ENCODE measurements at regions not wholly inside any gene's neighbourhood (a gene's known extent, or its start where the extent isn't known, plus 50 kb on each side); places are given as distances from the start of the nearest gene placed in this dataset.

DNA sequence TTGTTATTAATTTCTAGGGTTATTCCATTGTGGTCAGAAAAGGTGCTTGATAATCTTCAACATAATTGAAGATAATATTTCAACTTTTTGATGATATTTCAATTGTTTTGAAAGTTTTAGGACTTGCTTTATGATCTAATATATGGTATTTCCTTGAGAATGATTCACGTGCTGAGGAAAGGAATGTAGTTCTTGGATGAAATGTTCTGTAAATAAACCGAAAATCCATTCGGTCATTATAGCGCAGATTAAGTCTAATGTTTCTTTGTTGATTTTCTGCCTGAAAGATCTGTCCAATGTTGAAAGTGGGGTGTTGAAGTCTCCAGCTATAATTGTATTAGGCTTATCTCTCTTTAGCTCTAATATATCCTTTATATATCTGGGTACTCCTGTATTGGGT, 617.5 kb upstream of the NECTIN3 start:
- no TSS peak for BruUV-seq (replicated peaks)
- H3F3A ChIP-seq (ENCODE audit: low read length, unreplicated experiment): no peaks in the 10 kb centered on the region
- intact Hi-C loops (cut with micrococcal nuclease): no loop called here
- H3K79me2 ChIP-seq (ENCODE audit: low read length): no peaks in the 10 kb centered on the region
- H3K4me3 ChIP-seq (ENCODE audit: low read length): no peak overlapping the region
- CTCF ChIA-PET: no interaction called here
- H3K36me3 ChIP-seq (ENCODE audit: low read depth, low read length): no peaks in the 10 kb centered on the region
- H3K27me3 ChIP-seq (ENCODE audit: low read length): no peaks in the 10 kb centered on the region
- no peaks in the 10 kb centered on the region for H3K9me2 ChIP-seq (replicated peaks; ENCODE audit: low read length)
- POLR2A ChIA-PET (ENCODE audit: unreplicated experiment): no interaction called here
- no peaks in the 10 kb centered on the region for H4K20me1 ChIP-seq (ENCODE audit: low read length)
- TF ChIP-seq, protein P1, sequence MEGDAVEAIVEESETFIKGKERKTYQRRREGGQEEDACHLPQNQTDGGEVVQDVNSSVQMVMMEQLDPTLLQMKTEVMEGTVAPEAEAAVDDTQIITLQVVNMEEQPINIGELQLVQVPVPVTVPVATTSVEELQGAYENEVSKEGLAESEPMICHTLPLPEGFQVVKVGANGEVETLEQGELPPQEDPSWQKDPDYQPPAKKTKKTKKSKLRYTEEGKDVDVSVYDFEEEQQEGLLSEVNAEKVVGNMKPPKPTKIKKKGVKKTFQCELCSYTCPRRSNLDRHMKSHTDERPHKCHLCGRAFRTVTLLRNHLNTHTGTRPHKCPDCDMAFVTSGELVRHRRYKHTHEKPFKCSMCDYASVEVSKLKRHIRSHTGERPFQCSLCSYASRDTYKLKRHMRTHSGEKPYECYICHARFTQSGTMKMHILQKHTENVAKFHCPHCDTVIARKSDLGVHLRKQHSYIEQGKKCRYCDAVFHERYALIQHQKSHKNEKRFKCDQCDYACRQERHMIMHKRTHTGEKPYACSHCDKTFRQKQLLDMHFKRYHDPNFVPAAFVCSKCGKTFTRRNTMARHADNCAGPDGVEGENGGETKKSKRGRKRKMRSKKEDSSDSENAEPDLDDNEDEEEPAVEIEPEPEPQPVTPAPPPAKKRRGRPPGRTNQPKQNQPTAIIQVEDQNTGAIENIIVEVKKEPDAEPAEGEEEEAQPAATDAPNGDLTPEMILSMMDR (conservative IDR thresholded peaks at IDR 0.05; ENCODE audit: low read depth, low read length): no peak
- TF ChIP-seq EZH2phosphoT487 (IDR thresholded peaks at IDR 0.05; ENCODE audit: borderline replicate concordance, low read length) (no peak), EZH2 (IDR thresholded peaks at IDR 0.05; ENCODE audit: low read length, unreplicated experiment) (no peak)
- H3K27ac ChIP-seq (ENCODE audit: low read length): no peak overlapping the region
- no peaks in the 10 kb centered on the region for H3K9me3 ChIP-seq (ENCODE audit: low read length)
- no peak overlapping the region for H3K4me2 ChIP-seq (ENCODE audit: low read length)
- no peak overlapping the region for H3K9ac ChIP-seq (ENCODE audit: low read length)
- DNase-seq (no peak), ATAC-seq (no peak)
- H2AFZ ChIP-seq (ENCODE audit: low read length): no peak overlapping the region
- H3K4me1 ChIP-seq (ENCODE audit: insufficient read depth, low read length): no peaks in the 10 kb centered on the region

DNA sequence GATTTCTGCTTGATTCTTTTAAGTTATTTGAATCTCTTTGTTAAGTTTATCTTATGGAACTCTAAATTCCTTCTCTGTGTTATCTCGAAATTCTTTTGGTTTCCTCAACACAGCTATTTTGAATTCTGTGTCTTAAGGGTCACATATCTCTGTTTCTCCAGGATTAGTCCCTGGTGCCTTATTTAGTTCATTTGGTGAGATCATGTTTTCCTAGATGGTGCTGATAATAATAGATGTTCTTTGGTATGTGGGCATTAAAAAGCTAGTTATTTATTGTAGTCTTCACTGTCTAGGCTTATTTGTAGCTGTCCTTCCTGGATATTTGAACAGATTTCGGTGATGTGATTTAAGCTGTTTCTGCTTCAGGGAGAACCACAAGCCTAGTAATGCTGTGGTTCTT, 615.6 kb upstream of the NECTIN3 start:
- H3K4me3 ChIP-seq (ENCODE audit: low read length): no peak overlapping the region
- no peak overlapping the region for H3K4me2 ChIP-seq (ENCODE audit: low read length)
- ATAC-seq (no peak), DNase-seq (no peak)
- ChIA-PET CTCF (no interaction called here), POLR2A (ENCODE audit: unreplicated experiment) (no interaction called here)
- H2AFZ ChIP-seq (ENCODE audit: low read length): no peak overlapping the region
- no peaks in the 10 kb centered on the region for H3K36me3 ChIP-seq (ENCODE audit: low read depth, low read length)
- no peaks in the 10 kb centered on the region for H3K27me3 ChIP-seq (ENCODE audit: low read length)
- intact Hi-C loops (cut with micrococcal nuclease): no loop called here
- H3K9me3 ChIP-seq (ENCODE audit: low read length): no peaks in the 10 kb centered on the region
- no peaks in the 10 kb centered on the region for H4K20me1 ChIP-seq (ENCODE audit: low read length)
- TF ChIP-seq EZH2 (IDR thresholded peaks at IDR 0.05; ENCODE audit: low read length, unreplicated experiment): no peak
- TF ChIP-seq, protein P1 (conservative IDR thresholded peaks at IDR 0.05; ENCODE audit: low read depth, low read length): no peak
- TF ChIP-seq EZH2phosphoT487 (IDR thresholded peaks at IDR 0.05; ENCODE audit: borderline replicate concordance, low read length): no peak
- no TSS peak for BruUV-seq (replicated peaks)
- no peaks in the 10 kb centered on the region for H3K79me2 ChIP-seq (ENCODE audit: low read length)
- H3K9me2 ChIP-seq (replicated peaks; ENCODE audit: low read length): no peaks in the 10 kb centered on the region
- H3K4me1 ChIP-seq (ENCODE audit: insufficient read depth, low read length): no peaks in the 10 kb centered on the region
- H3K27ac ChIP-seq (ENCODE audit: low read length): no peak overlapping the region
- H3F3A ChIP-seq (ENCODE audit: low read length, unreplicated experiment): no peaks in the 10 kb centered on the region
- no peak overlapping the region for H3K9ac ChIP-seq (ENCODE audit: low read length)

DNA sequence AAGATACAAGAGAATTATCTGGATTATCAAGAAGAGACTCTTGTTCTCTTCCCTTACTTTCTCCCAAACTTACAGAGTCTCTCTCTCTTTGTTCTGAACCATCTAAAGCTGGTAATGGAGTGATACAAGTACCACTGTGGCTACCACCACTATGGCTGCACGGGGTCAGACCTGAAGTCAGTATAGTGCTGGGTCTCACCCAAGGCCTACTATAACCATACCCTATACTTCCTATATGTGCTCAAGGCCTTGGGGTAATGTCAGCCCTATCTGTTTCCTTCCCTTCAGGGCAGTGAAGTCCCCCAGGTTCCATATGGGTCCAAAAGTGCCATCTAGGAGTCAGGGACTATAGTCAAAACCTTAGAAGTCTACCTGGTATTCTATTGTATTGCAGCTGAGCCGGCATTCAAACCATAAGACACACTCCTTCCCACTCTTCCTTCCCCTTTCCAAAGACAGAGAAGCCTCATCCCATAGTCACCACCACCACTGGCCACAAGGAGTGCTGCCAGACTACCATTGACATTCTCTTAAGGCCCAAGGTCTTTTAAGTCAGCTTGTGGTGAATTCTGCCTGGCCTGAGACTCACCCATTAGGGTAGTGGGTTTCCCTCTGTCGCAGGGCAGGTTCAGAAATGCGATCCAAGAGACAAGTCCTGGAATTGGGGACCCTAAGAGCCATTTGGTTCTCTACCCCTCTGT, 615.0 kb upstream of the NECTIN3 start:
- no peak for ATAC-seq
- intact Hi-C loops (cut with micrococcal nuclease): no loop called here

More for the DNA sequence above, 615.0 kb upstream of the NECTIN3 start:
- no peaks in the 10 kb centered on the region for H3K9me2 ChIP-seq (replicated peaks; ENCODE audit: low read length)
- H3K9ac ChIP-seq (ENCODE audit: low read length): no peak overlapping the region
- H3K36me3 ChIP-seq (ENCODE audit: low read depth, low read length): no peaks in the 10 kb centered on the region
- H3K27ac ChIP-seq (ENCODE audit: low read length): no peak overlapping the region
- no TSS peak for BruUV-seq (replicated peaks)
- CTCF ChIA-PET: no interaction called here
- H3K4me2 ChIP-seq (ENCODE audit: low read length): no peak overlapping the region
- H3F3A ChIP-seq (ENCODE audit: low read length, unreplicated experiment): no peaks in the 10 kb centered on the region
- TF ChIP-seq, protein P1 (conservative IDR thresholded peaks at IDR 0.05; ENCODE audit: low read depth, low read length): peak; percentile 34; the same call in 1 of the 2 replicates
- TF ChIP-seq EZH2phosphoT487 (IDR thresholded peaks at IDR 0.05; ENCODE audit: borderline replicate concordance, low read length): no peak
- no peaks in the 10 kb centered on the region for H4K20me1 ChIP-seq (ENCODE audit: low read length)
- H3K4me1 ChIP-seq (ENCODE audit: insufficient read depth, low read length): no peaks in the 10 kb centered on the region
- no peaks in the 10 kb centered on the region for H3K9me3 ChIP-seq (ENCODE audit: low read length)
- POLR2A ChIA-PET (ENCODE audit: unreplicated experiment): no interaction called here
- no peak overlapping the region for H2AFZ ChIP-seq (ENCODE audit: low read length)
- H3K79me2 ChIP-seq (ENCODE audit: low read length): no peaks in the 10 kb centered on the region
- DNase-seq: no peak
- H3K4me3 ChIP-seq (ENCODE audit: low read length): no peak overlapping the region
- H3K27me3 ChIP-seq (ENCODE audit: low read length): no peaks in the 10 kb centered on the region

Measured in PC-3 (cell line).